ENCODE measurements at regions not wholly inside any gene's neighbourhood (a gene's known extent, or its start where the extent isn't known, plus 50 kb on each side); places are given as distances from the start of the nearest gene placed in this dataset.

GRCh38 chr2:173762864-173763263 is 202.3 kb downstream of the SP3 start:
- TF ChIP-seq EP300 (IDR thresholded peaks at IDR 0.05) (no peak), POLR2AphosphoS5 (IDR thresholded peaks at IDR 0.05) (no peak), POLR2A (IDR thresholded peaks at IDR 0.05) (no peak), CTCF (IDR thresholded peaks at IDR 0.05) (no peak)
- DNase-seq: no peak
- Histone ChIP-seq H3K27me3 (no peaks in the 10 kb centered on the region), H3K27ac (no peak overlapping the region), H3K4me3 (no peak overlapping the region), H3K9me3 (no peaks in the 10 kb centered on the region), H3K4me1 (peaks cover 0 to 14% (median 6%) of the 10 kb centered on the region in 4 donors), H3K36me3 (no peaks in the 10 kb centered on the region)
- intact Hi-C loops (cut with DNase I; ENCODE audit: low total_unique reads): no loop called here
- WGBS, 5 donors: 79 to 100% (median 96%) methylated on average over 2 of the region's 2 CpGs

- H3K27ac ChIP-seq: no peak overlapping the region
- no peaks in the 10 kb centered on the region for H3K9me3 ChIP-seq
- WGBS, 5 donors: 75 to 100% (median 94%) methylated on average over 1 of the region's 1 CpG
- TF ChIP-seq POLR2AphosphoS5 (IDR thresholded peaks at IDR 0.05): no peak
- no peak for TF ChIP-seq POLR2A (IDR thresholded peaks at IDR 0.05)
- no peak for TF ChIP-seq EP300 (IDR thresholded peaks at IDR 0.05)
- TF ChIP-seq CTCF (IDR thresholded peaks at IDR 0.05): no peak
- H3K4me3 ChIP-seq: no peak overlapping the region
- no peak for DNase-seq
- peaks cover 0 to 14% (median 6%) of the 10 kb centered on the region in 4 donors for H3K4me1 ChIP-seq
- H3K36me3 ChIP-seq: no peaks in the 10 kb centered on the region
- intact Hi-C loops (cut with DNase I; ENCODE audit: low total_unique reads): no loop called here
- no peaks in the 10 kb centered on the region for H3K27me3 ChIP-seq
Observed at GRCh38 chr2:173763641-173764040, 201.5 kb downstream of the SP3 start.

- intact Hi-C loops (cut with DNase I; ENCODE audit: low total_unique reads): no loop called here
- DNase-seq: no peak
- H3K4me3 ChIP-seq: no peak overlapping the region
- peaks cover 0 to 14% (median 6%) of the 10 kb centered on the region in 4 donors for H3K4me1 ChIP-seq
- no peaks in the 10 kb centered on the region for H3K27me3 ChIP-seq
- TF ChIP-seq POLR2AphosphoS5 (IDR thresholded peaks at IDR 0.05) (no peak), POLR2A (IDR thresholded peaks at IDR 0.05) (no peak), EP300 (IDR thresholded peaks at IDR 0.05) (no peak), CTCF (IDR thresholded peaks at IDR 0.05) (no peak)
- H3K27ac ChIP-seq: no peak overlapping the region
- H3K9me3 ChIP-seq: no peaks in the 10 kb centered on the region
- H3K36me3 ChIP-seq: no peaks in the 10 kb centered on the region
- 42 to 69% (median 44%) methylated on average over 6 of the region's 6 CpGs for WGBS, 5 donors
Observed at GRCh38 chr2:173764094-173764493, 201.1 kb downstream of the SP3 start.

GRCh38 chr2:173766537-173767289 is 198.5 kb downstream of the SP3 start:
- TF ChIP-seq POLR2A (IDR thresholded peaks at IDR 0.05) (no peak), EP300 (IDR thresholded peaks at IDR 0.05) (no peak), POLR2AphosphoS5 (IDR thresholded peaks at IDR 0.05) (no peak), CTCF (IDR thresholded peaks at IDR 0.05) (no peak)
- H3K4me1 ChIP-seq: no peaks in the 10 kb centered on the region
- no peak for DNase-seq
- no peaks in the 10 kb centered on the region for H3K27me3 ChIP-seq
- H3K9me3 ChIP-seq: no peaks in the 10 kb centered on the region
- WGBS, 5 donors: 71 to 85% (median 79%) methylated on average over 8 of the region's 8 CpGs
- intact Hi-C loops (cut with DNase I; ENCODE audit: low total_unique reads): no loop called here
- H3K4me3 ChIP-seq: no peak overlapping the region
- no peaks in the 10 kb centered on the region for H3K36me3 ChIP-seq
- no peak overlapping the region for H3K27ac ChIP-seq

All from stomach (tissue), 8 donors.